CD14-positive monocyte (primary cell): ENCODE measurements at regions not wholly inside any gene's neighbourhood (a gene's known extent, or its start where the extent isn't known, plus 50 kb on each side); places are given as distances from the start of the nearest gene placed in this dataset.
"Not testable (repeated sequence)": the region's sequence is repeated elsewhere in the genome, so short reads cannot be mapped to it uniquely, and the experiment has no call there.

Experiments
- DNase-seq, 3 donors: peaks; one replicate each; pipeline ENCODE4 v3.0.0-alpha.2; 2011 to 2022
- H2AFZ ChIP-seq: 2 replicates; pipeline ENCODE4 v1.6.0; 2012; ENCODE audit warnings: mild to moderate bottlenecking, low read depth, low read length, inconsistent platforms; ENCODE audit not compliant: insufficient read depth, poor library complexity, severe bottlenecking
- H3K27ac ChIP-seq, 2 donors: 1 replicate in 1 of 2; 2 replicates in 1 of 2; pipeline ENCODE4 v1.5.1; 2012 to 2013; ENCODE audit warnings: low read length in 2 of 2, control low read depth in 1 of 2, inconsistent platforms in 1 of 2, low read depth in 1 of 2, mild to moderate bottlenecking in 1 of 2
- H3K27me3 ChIP-seq, 2 donors: one replicate each; pipeline versions ENCODE4 v1.6.0 to v1.6.1; 2011 to 2013; ENCODE audit warnings: low read length in 2 of 2; ENCODE audit not compliant: control insufficient read depth in 2 of 2, insufficient read depth in 2 of 2
- H3K36me3 ChIP-seq, 2 donors: replicated peaks in 1 of 2; 1 replicate in 1 of 2; 2 replicates in 1 of 2; pipeline versions ENCODE4 v1.5.1 to v1.6.1; 2012 to 2013; ENCODE audit warnings: low read length in 2 of 2, control low read depth in 1 of 2, inconsistent platforms in 1 of 2, mild to moderate bottlenecking in 1 of 2; ENCODE audit not compliant: insufficient read depth in 2 of 2, control insufficient read depth in 1 of 2
- H3K4me1 ChIP-seq, 2 donors: 1 replicate in 1 of 2; 2 replicates in 1 of 2; pipeline versions ENCODE4 v1.5.1 to v1.6.1; 2012 to 2013; ENCODE audit warnings: low read length in 2 of 2, control low read depth in 1 of 2, inconsistent platforms in 1 of 2, mild to moderate bottlenecking in 1 of 2, moderate library complexity in 1 of 2; ENCODE audit not compliant: insufficient read depth in 2 of 2, control insufficient read depth in 1 of 2
- H3K4me2 ChIP-seq: replicated peaks from 2 replicates; pipeline ENCODE3; 2012; ENCODE audit warnings: low read length, moderate library complexity, mild to moderate bottlenecking; ENCODE audit not compliant: poor library complexity, severe bottlenecking; ENCODE audit errors: extremely low read depth
- H3K4me3 ChIP-seq, 3 experiments: fragments of 200-600 bp in 1 of 3; sonication (generic) in 1 of 3; replicated peaks in 1 of 3; 1 replicate in 2 of 3; 2 replicates in 1 of 3; pipeline ENCODE4 v1.5.1; 2011 to 2013; ENCODE audit warnings: low read length in 3 of 3, mild to moderate bottlenecking in 3 of 3, control low read depth in 2 of 3, low read depth in 2 of 3, inconsistent platforms in 1 of 3, moderate library complexity in 1 of 3
- H3K79me2 ChIP-seq: 2 replicates; pipeline ENCODE4 v1.6.0; 2012; ENCODE audit warnings: mild to moderate bottlenecking, control low read depth, inconsistent platforms, low read length, moderate library complexity; ENCODE audit not compliant: insufficient read depth
- H3K9ac ChIP-seq: 2 replicates; pipeline ENCODE4 v1.6.0; 2017; ENCODE audit warnings: low read length, mild to moderate bottlenecking; ENCODE audit not compliant: insufficient read depth, poor library complexity, severe bottlenecking
- H3K9me3 ChIP-seq, 2 donors: replicated peaks in 1 of 2; 1 replicate in 1 of 2; 2 replicates in 1 of 2; pipeline versions ENCODE4 v1.5.1 to v1.6.1; 2012 to 2013; ENCODE audit warnings: low read length in 2 of 2, control low read depth in 1 of 2; ENCODE audit not compliant: control insufficient read depth in 1 of 2, insufficient read depth in 1 of 2
- H4K20me1 ChIP-seq: 2 replicates; pipeline ENCODE4 v1.6.0; 2012; ENCODE audit warnings: mild to moderate bottlenecking, low read length, control low read depth, moderate library complexity; ENCODE audit not compliant: insufficient read depth
- H3K27ac Mint-ChIP-seq, 7 donors: one replicate each; pipeline ENCODE4 v1.8.0; 2020; ENCODE audit warnings: mild to moderate bottlenecking in 7 of 7, mixed read lengths in 7 of 7, moderate library complexity in 6 of 7, inconsistent platforms in 2 of 7
- H3K27me3 Mint-ChIP-seq, 3 donors: one replicate each; pipeline ENCODE4 v1.8.0; 2021 to 2022; ENCODE audit warnings: low read depth in 3 of 3, mild to moderate bottlenecking in 3 of 3, mixed read lengths in 3 of 3, moderate library complexity in 3 of 3, inconsistent platforms in 1 of 3
- H3K36me3 Mint-ChIP-seq, 2 donors: one replicate each; pipeline ENCODE4 v1.8.0; 2020; ENCODE audit warnings: mixed read lengths in 2 of 2, inconsistent platforms in 1 of 2, mild to moderate bottlenecking in 1 of 2
- H3K4me1 Mint-ChIP-seq: one replicate; pipeline ENCODE4 v1.8.0; 2020; ENCODE audit warnings: mild to moderate bottlenecking, mixed read lengths
- H3K4me3 Mint-ChIP-seq, 2 donors: one replicate each; pipeline ENCODE4 v1.8.0; 2020; ENCODE audit warnings: mild to moderate bottlenecking in 2 of 2, mixed read lengths in 2 of 2, moderate library complexity in 1 of 2
- H3K9me3 Mint-ChIP-seq, 7 donors: one replicate each; pipeline ENCODE4 v1.8.0; 2020 to 2022; ENCODE audit warnings: mixed read lengths in 7 of 7, mild to moderate bottlenecking in 6 of 7, moderate library complexity in 6 of 7, inconsistent platforms in 2 of 7
- WGBS: methylation state at CpG from one replicate; pipeline ENCODE4 v1.1.5; 2013; ENCODE audit warnings: missing lambda C conversion rate; ENCODE audit not compliant: insufficient coverage; 5-methylcytosine and 5-hydroxymethylcytosine counted together
- intact Hi-C, 2 donors: fragments of 100-400 bp; cut with micrococcal nuclease; formaldehyde crosslinking; loops; one replicate each; pipeline versions ENCODE4 v1.15.0 to v1.15.1; 2023
- TF ChIP-seq, protein P1 (sequence below): fragments of 200-600 bp; IDR thresholded peaks from one replicate; pipeline ENCODE4 v1.8.0; 2022; ENCODE audit warnings: antibody characterized with exemption, mild to moderate bottlenecking

DNA sequence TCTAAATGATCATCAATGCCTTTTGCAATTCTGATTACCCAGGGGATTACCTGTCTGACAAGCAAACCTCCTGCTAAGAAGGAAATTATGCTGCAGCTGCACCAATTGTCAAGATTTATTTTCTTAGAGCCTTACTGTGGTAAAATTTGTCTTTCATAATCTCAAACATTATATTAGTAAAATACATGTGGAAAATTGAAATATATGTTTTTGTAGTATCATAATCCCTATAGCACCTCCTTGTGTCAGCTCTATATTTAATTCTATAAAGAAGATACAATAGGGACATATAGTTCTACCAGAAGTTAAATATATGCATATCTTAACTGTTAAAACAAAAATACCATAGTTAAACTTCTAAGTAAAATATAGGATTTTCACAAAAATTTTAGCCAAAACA, 655.6 kb upstream of the PCDH10 start:
- Histone ChIP-seq H3K27ac (no peak overlapping the region), H3K9ac (no peak overlapping the region), H3K36me3 (no peaks in the 10 kb centered on the region), H3K4me2 (no peak overlapping the region), H3K4me1 (no peaks in the 10 kb centered on the region), H3K9me3 (peaks cover 0 to 3% of the 10 kb centered on the region in 2 donors), H3K79me2 (no peaks in the 10 kb centered on the region), H2AFZ (no peak overlapping the region), H3K4me3 (no peak overlapping the region), H3K27me3 (no peaks in the 10 kb centered on the region), H4K20me1 (no peaks in the 10 kb centered on the region)
- H3K36me3 Mint-ChIP-seq, result no peaks in the 10 kb centered on the region
- H3K4me1 Mint-ChIP-seq, result no peaks in the 10 kb centered on the region
- peaks cover 0 to 4% (median 2%) of the 10 kb centered on the region in 7 donors for H3K9me3 Mint-ChIP-seq
- no peak overlapping the region for H3K4me3 Mint-ChIP-seq
- intact Hi-C loops, result no loop called here
- no peak overlapping the region for H3K27ac Mint-ChIP-seq
- no peaks in the 10 kb centered on the region for H3K27me3 Mint-ChIP-seq
- TF ChIP-seq, protein P1, sequence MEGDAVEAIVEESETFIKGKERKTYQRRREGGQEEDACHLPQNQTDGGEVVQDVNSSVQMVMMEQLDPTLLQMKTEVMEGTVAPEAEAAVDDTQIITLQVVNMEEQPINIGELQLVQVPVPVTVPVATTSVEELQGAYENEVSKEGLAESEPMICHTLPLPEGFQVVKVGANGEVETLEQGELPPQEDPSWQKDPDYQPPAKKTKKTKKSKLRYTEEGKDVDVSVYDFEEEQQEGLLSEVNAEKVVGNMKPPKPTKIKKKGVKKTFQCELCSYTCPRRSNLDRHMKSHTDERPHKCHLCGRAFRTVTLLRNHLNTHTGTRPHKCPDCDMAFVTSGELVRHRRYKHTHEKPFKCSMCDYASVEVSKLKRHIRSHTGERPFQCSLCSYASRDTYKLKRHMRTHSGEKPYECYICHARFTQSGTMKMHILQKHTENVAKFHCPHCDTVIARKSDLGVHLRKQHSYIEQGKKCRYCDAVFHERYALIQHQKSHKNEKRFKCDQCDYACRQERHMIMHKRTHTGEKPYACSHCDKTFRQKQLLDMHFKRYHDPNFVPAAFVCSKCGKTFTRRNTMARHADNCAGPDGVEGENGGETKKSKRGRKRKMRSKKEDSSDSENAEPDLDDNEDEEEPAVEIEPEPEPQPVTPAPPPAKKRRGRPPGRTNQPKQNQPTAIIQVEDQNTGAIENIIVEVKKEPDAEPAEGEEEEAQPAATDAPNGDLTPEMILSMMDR, result no peak
- DNase-seq, result no peak

DNA sequence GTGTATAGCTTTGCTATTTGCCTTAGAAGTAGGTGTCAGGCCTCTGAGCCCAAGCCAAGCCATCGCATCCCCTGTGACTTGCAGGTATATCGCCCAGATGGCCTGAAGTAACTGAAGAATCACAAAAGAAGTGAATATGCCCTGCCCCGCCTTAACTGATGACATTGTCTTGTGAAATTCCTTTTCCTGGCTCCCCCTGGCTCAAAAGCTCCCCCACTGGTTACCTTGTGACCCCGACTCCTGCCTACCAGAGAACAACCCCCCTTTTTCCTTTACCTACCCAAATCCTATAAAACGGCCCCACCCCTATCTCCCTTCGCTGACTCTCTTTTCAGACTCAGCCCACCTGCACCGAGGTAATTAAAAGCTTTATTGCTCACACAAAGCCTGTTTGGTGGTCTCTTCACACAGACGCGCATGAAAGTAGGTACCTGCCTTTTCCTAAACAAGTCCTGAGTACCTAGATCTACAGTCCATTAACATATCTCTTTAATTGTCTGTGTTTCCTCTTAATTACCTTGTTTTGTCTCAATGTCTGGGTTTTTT, 653.8 kb upstream of the PCDH10 start:
- H3K27me3 Mint-ChIP-seq, result not testable (repeated sequence)

More for the DNA sequence above, 653.8 kb upstream of the PCDH10 start:
- H3K36me3 ChIP-seq, H3K27ac Mint-ChIP-seq, H3K27ac ChIP-seq, H3K4me1 Mint-ChIP-seq, H3K9ac ChIP-seq, H2AFZ ChIP-seq, H3K9me3 Mint-ChIP-seq, DNase-seq, H3K27me3 ChIP-seq, H3K4me1 ChIP-seq, H3K79me2 ChIP-seq, H3K36me3 Mint-ChIP-seq, H3K4me3 Mint-ChIP-seq, H3K9me3 ChIP-seq, H4K20me1 ChIP-seq, intact Hi-C loops, H3K4me3 ChIP-seq, H3K4me2 ChIP-seq: not testable (repeated sequence)
- WGBS, result 82% methylated on average over 7 of the region's 9 CpGs
